ENCODE measurements at regions not wholly inside any gene's neighbourhood (a gene's known extent, or its start where the extent isn't known, plus 50 kb on each side); places are given as distances from the start of the nearest gene placed in this dataset.

DNA sequence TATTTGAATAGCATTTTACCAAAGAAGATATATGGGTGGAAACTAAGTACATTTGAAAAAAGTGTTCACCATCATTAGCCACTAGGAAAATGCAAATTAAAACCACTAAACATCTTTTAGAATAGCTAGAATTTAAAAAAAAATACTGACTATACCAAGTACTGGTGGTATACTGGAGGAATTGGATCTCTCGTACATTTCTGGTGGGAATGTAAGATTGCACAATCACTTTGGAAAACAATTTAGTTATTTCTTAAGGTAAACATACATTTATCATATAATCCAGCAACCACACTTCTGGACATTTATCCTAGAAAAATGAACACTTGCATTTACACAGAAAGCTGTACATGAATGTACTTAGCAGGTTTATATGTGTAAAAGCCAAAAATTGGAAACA lies 303.5 kb downstream of the MID1IP1 start:
- H3K9me1 ChIP-seq (ENCODE audit: control insufficient read depth, extremely low read depth, insufficient read depth, low read length): no peaks in the 10 kb centered on the region
- FAIRE-seq (no peak), DNase-seq (ENCODE audit: low read depth, low spot score) (no peak)
- dilution Hi-C loops (cut with MboI; ENCODE audit: extremely low pct_ligation_motif_present, low sequenced_read_pairs): no loop called here
- H3K9ac ChIP-seq (ENCODE audit: control insufficient read depth, extremely low read depth, insufficient read depth, low read length): no peak overlapping the region
- no peak overlapping the region for H3K4me2 ChIP-seq (ENCODE audit: control insufficient read depth, extremely low read depth, insufficient read depth, low read depth, low read length)
- H3K36me3 ChIP-seq (ENCODE audit: control insufficient read depth in 2 of 2, extremely low read depth in 1 of 2, insufficient read depth in 2 of 2, low read length in 2 of 2): no peaks in the 10 kb centered on the region
- H3K9me3 ChIP-seq (ENCODE audit: control insufficient read depth, low read depth, low read length): no peaks in the 10 kb centered on the region
- no peak for TF ChIP-seq EZH2 (IDR thresholded peaks at IDR 0.05; ENCODE audit: low read length)
- TF ChIP-seq, protein P1, sequence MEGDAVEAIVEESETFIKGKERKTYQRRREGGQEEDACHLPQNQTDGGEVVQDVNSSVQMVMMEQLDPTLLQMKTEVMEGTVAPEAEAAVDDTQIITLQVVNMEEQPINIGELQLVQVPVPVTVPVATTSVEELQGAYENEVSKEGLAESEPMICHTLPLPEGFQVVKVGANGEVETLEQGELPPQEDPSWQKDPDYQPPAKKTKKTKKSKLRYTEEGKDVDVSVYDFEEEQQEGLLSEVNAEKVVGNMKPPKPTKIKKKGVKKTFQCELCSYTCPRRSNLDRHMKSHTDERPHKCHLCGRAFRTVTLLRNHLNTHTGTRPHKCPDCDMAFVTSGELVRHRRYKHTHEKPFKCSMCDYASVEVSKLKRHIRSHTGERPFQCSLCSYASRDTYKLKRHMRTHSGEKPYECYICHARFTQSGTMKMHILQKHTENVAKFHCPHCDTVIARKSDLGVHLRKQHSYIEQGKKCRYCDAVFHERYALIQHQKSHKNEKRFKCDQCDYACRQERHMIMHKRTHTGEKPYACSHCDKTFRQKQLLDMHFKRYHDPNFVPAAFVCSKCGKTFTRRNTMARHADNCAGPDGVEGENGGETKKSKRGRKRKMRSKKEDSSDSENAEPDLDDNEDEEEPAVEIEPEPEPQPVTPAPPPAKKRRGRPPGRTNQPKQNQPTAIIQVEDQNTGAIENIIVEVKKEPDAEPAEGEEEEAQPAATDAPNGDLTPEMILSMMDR (optimal IDR thresholded peaks at IDR 0.05 in 1 of 3, IDR thresholded peaks at IDR 0.05 in 1 of 3, conservative IDR thresholded peaks at IDR 0.05 in 1 of 3; ENCODE audit: extremely low read depth in 1 of 3, insufficient read depth in 2 of 3, low read length in 3 of 3): no peak
- no peaks in the 10 kb centered on the region for H3K4me1 ChIP-seq (ENCODE audit: control insufficient read depth, extremely low read depth, insufficient read depth, low read length)
- H3K27me3 ChIP-seq (ENCODE audit: control insufficient read depth, extremely low read depth, insufficient read depth, low read length): no peaks in the 10 kb centered on the region
- no peak overlapping the region for H3K27ac ChIP-seq (ENCODE audit: control insufficient read depth, insufficient read depth, low read length)
- H3K79me2 ChIP-seq (ENCODE audit: control insufficient read depth, insufficient read depth, low read length): no peaks in the 10 kb centered on the region
- H3K4me3 ChIP-seq (ENCODE audit: control insufficient read depth in 2 of 3, extremely low read depth in 1 of 3, insufficient read depth in 2 of 3, low read depth in 1 of 3, low read length in 3 of 3): no peak overlapping the region
- no peak overlapping the region for H2AFZ ChIP-seq (ENCODE audit: control insufficient read depth, low read length)
- no peaks in the 10 kb centered on the region for H4K20me1 ChIP-seq (ENCODE audit: control insufficient read depth, extremely low read depth, insufficient read depth, low read length)

DNA sequence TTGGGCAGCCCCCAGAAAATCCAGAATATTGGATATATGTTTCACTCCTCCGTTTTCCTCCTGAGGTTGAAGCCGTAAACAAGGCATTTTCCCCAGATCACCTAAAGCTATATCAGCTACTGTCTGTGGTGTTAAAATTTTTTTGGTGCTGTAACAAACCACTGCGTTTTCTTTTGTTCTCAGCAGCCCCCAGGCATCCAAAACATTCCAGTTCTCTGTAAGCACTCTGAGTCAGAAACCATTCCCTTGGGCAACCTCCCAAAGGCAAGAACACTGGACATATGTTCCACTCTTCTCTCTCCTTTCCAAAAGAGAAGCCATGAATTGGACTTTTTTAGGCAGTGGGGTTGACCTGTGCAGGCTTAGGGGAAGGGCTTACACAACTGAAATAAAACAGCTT lies 310.9 kb downstream of the MID1IP1 start:
- dilution Hi-C loops (cut with MboI; ENCODE audit: extremely low pct_ligation_motif_present, low sequenced_read_pairs): no loop called here

More for the DNA sequence above, 310.9 kb downstream of the MID1IP1 start:
- Histone ChIP-seq H3K36me3 (ENCODE audit: control insufficient read depth in 2 of 2, extremely low read depth in 1 of 2, insufficient read depth in 2 of 2, low read length in 2 of 2) (no peaks in the 10 kb centered on the region), H3K9me1 (ENCODE audit: control insufficient read depth, extremely low read depth, insufficient read depth, low read length) (no peaks in the 10 kb centered on the region), H4K20me1 (ENCODE audit: control insufficient read depth, extremely low read depth, insufficient read depth, low read length) (no peaks in the 10 kb centered on the region), H2AFZ (ENCODE audit: control insufficient read depth, low read length) (no peak overlapping the region), H3K27ac (ENCODE audit: control insufficient read depth, insufficient read depth, low read length) (no peak overlapping the region), H3K9me3 (ENCODE audit: control insufficient read depth, low read depth, low read length) (no peaks in the 10 kb centered on the region), H3K27me3 (ENCODE audit: control insufficient read depth, extremely low read depth, insufficient read depth, low read length) (no peaks in the 10 kb centered on the region), H3K4me3 (ENCODE audit: control insufficient read depth in 2 of 3, extremely low read depth in 1 of 3, insufficient read depth in 2 of 3, low read depth in 1 of 3, low read length in 3 of 3) (no peak overlapping the region), H3K79me2 (ENCODE audit: control insufficient read depth, insufficient read depth, low read length) (no peaks in the 10 kb centered on the region), H3K4me2 (ENCODE audit: control insufficient read depth, extremely low read depth, insufficient read depth, low read depth, low read length) (no peak overlapping the region), H3K9ac (ENCODE audit: control insufficient read depth, extremely low read depth, insufficient read depth, low read length) (no peak overlapping the region), H3K4me1 (ENCODE audit: control insufficient read depth, extremely low read depth, insufficient read depth, low read length) (peaks cover 4% of the 10 kb centered on the region)
- FAIRE-seq (no peak), DNase-seq (ENCODE audit: low read depth, low spot score) (no peak)
- TF ChIP-seq EZH2 (IDR thresholded peaks at IDR 0.05; ENCODE audit: low read length): no peak
- TF ChIP-seq, protein P1 (optimal IDR thresholded peaks at IDR 0.05 in 1 of 3, IDR thresholded peaks at IDR 0.05 in 1 of 3, conservative IDR thresholded peaks at IDR 0.05 in 1 of 3; ENCODE audit: extremely low read depth in 1 of 3, insufficient read depth in 2 of 3, low read length in 3 of 3): no peak

Data from keratinocyte (primary cell).